HL-60/S4 (cell line): ENCODE measurements at regions not wholly inside any gene's neighbourhood (a gene's known extent, or its start where the extent isn't known, plus 50 kb on each side); places are given as distances from the start of the nearest gene placed in this dataset.

Source experiments
- in situ Hi-C: fragments of 300-500 bp; cut with MboI; formaldehyde crosslinking; loops from 2 replicates; pipeline ENCODE4 v1.14.3; 2022; ENCODE audit warnings: low sequenced_read_pairs

DNA sequence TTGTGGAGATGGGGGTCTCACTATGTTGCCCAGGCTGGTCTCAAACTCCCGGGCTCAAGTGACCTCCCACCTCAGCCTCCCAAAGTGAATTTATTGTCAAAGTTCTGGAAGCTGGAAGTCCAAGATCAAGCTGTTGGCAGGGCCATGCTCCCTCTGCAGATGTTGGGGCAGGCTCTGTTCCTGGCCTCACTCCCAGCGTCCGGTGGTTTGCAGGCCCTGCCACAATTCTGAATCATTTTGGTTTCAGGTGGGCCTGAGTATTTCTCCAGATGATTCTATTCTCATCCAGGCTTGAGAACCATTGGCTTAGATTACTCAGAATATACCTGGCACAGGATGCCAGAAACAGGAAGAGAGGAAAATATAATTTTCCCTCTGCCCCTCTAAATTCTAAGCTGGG lies 737.4 kb downstream of the TNS3 start:
- in situ Hi-C loops = no loop called here

DNA sequence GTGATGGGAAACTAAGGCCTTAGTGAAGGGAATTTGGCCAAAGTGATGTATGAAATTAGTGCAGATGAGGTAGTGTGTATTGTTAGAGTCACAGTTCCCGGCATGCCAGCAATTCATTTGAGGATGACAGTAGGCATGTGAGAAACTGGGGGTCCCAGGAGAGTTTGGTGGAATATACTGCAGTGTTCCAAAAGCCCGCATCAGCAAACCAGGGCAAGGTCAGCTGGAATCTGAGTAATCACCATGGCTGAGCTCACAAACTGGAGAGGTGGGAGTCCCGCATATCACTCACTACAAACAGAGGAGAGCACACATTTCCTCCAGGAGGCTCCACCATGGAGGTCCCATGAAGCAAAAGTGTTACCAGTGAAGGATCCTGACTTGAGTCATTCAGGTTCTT lies 740.7 kb downstream of the TNS3 start:
- in situ Hi-C loops = no loop called here

DNA sequence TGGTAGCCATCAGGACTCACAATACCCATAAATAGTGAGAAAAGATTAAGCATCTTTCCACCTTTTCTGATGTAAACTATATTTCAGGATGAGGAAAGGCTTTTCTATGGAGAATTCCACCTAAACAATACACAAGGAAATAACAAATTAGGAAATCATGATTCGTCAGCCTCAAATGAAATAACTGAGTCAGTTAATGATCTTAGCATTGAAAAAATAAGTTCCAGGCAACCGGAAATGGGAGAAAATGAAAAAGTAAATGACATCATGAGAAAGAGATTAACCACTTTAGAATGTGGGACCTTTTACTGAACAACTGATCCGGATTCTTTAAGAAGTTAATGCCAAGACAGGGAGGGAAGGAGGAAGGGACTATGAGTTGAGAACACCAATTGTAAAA lies 742.3 kb downstream of the TNS3 start:
- in situ Hi-C loops = no loop called here

DNA sequence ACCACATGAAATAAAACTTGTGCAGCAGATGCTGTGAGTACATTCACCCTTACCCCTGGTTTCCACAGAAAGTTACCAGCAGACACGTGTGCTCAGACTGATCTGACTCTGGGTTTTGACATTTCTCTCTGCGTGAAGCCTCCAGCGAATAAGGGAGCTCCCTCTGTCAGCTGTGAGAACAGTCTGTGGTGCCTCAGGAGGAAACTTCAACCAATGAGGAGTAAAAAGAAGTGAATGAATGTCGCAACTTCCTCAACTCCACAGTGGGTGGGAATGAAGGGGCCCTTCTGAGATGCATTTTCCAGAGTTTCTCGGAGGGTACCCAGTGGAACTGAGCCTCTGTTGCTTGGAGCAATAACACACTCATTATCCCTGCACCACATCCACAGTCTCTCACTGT lies 743.4 kb downstream of the TNS3 start:
- in situ Hi-C loops = no loop called here

DNA sequence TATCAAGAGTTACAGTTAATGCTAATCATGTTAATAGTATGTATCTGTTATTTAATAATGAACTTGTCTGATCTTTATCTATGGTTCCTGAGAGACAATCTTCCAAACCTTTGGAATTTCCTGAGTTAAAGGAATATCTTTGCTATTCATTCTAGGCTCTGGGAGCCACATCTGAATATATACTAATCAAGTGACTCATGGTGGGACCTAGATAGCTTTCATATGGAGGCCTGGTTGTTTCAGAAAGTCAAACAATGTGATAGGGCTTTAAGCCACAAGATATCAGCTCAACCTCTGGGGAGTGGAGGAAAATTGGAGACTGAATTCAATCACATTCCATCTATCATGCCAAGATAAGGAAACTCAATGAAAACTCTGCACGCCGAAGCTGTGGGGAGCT lies 746.4 kb downstream of the TNS3 start:
- in situ Hi-C loops = no loop called here

DNA sequence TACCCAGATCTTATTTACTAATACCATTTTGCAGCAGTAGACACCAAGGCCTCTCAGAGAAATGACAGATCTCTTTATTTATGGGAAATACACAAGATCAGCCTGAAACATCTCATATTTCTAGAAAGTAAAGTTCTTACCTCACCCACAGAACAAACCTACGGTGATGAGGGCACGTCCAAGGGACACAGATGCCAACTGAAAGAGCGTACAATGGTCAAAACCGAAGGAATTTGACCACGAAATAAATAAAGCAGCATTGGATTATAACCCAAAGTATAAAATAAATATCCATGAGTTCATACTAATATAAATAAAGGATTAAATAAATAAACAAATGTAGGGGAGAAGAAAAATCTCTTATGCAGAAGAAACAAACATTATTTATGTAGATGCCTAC lies 747.0 kb downstream of the TNS3 start:
- in situ Hi-C loops = no loop called here

DNA sequence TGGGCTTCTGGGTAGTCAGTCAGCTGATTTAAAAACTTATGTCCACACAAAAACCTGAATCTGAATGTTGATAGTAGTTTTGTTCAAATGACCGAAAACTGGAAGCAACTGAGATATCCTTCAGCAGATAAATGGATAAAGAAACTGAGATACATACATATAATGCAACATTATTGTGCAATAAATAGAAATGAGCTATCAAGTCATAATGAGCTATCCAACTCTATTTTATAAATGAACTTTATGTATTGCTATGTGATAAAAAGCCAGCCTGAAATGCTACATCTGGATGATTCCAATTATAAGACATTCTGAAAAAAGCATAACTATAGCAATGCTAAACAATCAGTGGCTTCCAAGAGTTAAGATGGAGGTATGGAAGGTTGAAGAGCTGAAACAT lies 748.7 kb downstream of the TNS3 start:
- in situ Hi-C loops = no loop called here

DNA sequence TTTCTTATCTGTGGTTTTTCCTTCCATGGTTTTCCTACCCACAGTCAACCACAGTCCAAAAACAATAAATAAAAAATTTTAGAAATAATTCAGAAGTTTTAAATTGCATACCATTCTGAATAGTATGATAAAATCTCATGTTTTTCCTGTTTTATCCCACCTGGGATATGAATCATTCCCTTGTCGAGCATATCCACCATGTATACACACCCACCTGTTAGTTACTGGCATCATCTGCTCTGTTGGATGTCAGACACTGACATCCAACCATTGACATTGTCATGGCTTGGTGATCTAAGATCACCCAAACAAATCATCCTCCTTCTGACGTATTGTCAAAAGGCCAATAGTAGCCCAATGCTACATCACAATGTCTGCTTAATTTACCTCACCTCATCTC lies 749.8 kb downstream of the TNS3 start:
- in situ Hi-C loops = no loop called here

DNA sequence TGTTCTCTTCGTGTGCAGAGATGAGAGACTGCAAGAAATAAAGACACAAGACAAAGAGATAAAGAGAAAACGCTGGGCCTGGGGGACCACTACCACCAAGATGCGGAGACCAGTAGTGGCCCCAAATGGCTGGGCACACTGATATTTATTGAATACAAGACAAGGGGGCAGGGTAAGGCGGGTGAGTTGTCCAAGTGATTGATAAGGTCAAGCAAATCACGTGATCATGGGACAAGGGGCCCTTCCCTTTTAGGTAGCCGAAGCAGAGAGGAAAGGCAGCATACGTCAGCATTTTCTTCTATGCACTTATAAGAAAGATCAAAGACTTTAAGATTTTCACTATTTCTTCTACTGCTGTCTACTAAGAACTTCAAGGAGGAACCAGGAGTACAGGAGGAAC lies 762.1 kb downstream of the TNS3 start:
- in situ Hi-C loops = no loop called here

DNA sequence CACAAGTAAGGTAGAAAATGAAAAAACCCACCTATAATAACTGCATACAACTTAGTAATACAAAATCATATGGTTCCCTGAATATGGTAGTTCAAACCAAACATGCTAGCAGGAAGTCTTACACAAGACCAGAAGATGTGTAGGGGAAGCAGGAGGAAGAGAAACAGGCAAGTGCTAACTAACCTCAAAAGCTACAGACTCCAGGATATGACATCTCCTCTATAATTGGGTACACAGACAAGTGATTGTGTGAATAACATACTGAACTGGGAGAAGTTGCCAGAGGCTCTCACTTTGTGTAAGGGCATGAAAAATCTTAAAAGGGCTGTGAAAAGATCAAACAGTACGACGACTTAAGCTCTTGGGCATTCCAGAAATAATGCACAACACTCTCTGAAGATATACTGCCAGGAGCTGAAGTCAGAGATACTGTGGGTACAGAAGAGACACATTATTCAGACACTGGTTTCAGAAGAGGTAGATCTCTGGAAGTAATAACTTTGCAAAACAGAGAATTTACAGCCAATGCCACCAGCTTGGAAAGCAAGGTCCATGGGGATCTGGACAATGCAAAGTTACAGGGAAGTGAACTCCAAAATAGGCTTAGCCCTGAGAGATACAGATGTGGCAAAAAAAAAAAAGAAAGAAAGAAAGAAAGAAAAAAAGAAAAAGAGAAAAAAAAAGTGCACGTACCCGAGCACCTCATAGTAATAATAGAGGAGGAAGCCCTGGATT lies 767.2 kb downstream of the TNS3 start:
- in situ Hi-C loops = no loop called here

DNA sequence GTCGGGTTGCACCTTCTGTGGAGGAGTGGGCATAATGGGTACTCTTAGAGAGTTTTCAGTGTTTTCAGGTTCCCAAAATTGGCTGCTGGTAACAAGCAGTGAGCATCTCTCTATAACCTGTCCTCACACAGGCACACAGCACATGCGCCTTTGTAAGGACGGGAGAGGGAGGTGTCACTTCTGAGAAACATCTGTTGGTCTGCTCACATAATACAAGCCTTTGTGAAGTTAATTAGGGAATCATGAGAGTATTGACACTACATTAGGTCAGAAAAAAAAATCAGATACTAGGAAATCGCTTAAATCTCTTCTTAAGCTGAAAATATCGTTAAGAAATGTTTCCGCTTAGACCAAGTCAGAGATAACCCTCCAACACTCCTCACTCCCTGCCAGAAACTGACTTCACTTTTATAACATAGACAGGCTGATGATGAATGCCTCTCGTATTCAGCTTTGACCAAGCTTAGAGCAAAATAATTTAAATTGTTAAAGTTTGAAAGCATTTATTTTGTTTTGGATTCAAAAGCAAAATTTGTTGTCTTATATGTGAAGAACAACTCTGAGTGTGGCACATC lies 769.7 kb downstream of the TNS3 start:
- in situ Hi-C loops = no loop called here

DNA sequence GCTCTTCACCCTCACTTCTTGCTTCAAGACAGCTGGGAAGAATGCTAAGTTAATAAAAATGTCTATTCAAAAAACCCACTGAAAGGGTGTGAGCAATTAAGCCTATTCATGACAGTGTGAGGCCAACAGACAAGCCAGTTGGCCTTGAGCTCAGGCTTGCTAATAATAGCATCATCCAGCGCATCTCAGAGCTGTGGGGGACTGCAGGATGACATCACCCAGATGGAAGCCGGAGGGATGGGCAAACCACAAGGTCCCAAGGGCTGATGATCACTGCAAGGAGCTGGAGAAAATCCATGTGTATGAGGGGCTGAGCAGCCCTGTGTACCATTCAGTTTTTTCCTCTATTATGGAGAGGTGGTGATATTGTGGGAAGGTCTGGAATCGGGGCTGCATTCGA lies 770.4 kb downstream of the TNS3 start:
- in situ Hi-C loops = no loop called here

DNA sequence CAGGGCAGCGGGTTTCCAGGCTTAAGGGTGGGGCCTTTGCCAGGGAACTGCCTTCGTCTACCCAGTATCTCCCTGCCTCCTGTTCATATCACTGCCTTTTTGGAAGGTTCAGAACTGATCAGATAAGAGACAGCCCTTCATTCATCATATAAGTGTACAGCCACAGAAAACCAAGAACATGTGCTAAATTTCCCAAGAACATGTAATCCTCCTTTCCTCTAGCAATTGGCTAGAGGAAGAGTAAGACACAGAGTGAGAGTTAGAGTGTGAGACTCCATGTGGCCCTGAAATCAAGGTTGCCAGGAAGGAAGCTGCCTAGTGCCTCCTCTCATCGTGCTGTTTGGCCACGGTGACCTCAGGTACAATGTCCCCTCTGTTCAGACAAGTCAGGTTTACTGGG lies 770.9 kb downstream of the TNS3 start:
- in situ Hi-C loops = no loop called here

DNA sequence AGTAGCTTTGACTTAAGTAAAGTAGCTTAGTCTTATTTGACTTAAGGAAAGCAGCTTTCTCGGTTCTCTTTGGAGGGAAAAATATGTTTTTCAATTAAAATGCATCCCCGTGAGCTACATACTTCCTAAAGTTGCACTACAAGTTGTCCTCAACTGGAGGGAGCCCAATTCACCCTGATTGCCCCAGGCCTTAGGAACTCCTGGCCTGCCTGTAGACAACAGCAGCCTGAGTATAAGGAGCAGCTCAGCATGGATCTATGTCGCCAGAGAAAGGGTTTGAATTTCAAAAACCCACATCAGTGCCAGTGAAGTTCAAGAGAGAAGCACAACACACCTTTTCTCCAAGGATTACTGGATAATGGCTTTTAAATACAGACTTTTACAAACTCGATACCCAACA lies 772.0 kb downstream of the TNS3 start:
- in situ Hi-C loops = no loop called here

DNA sequence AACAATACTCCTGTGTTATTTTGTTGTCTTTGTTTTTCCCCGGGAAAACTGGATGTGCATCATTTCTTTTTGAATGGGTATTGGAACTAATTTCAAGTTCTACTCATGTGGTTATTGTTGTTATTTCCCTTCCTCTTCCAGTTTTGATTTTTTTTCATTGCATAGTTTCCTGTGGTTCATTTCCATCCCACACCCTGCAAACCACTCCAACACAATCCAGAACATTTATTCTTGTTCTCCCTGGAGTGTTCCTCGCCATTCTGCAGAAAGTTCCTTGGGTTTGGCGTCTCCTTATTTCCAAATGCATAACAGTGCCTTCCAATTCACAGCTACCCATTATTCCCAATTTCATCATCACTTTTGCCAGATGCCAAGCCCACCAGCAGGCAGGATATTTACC lies 775.1 kb downstream of the TNS3 start:
- in situ Hi-C loops = no loop called here

DNA sequence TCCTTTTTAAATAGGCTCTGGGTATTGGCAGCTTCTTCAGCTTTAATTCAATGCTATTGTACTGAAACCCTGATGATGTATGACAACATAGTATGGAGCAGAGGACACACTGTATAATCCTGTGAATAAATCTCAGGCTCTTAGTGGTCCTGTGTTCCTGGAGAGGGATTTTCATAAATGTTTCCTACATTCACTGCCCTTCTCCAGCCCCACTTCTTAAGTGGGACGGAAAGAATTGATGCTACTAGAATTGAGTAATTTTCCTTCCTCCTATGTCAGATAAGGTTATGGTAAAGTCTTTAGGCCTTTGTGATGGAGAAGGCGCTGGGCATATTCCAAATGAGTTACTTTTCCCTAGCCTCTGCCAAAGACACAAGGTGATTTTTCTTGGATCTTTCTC lies 779.4 kb downstream of the TNS3 start:
- in situ Hi-C loops = no loop called here

DNA sequence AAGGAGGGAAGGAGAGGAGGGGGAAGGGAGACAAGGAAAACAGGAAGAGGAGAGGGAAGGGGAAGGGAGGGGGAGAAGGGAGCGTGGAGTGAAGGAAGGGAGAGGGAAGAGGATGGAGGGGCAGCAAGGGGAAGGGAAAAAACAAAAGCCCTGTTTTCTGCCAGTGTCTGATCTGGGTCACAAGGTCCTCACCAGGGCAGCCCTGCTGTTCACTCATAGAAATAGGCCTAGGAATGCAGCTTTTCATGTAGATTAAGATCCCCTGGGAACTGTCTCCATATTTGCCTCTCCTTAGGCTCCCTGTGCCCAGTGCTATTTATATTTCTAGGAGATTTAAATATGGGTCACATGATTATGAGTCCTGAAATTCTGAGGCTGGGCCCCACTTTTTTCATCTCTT lies 790.7 kb downstream of the TNS3 start:
- in situ Hi-C loops = no loop called here

DNA sequence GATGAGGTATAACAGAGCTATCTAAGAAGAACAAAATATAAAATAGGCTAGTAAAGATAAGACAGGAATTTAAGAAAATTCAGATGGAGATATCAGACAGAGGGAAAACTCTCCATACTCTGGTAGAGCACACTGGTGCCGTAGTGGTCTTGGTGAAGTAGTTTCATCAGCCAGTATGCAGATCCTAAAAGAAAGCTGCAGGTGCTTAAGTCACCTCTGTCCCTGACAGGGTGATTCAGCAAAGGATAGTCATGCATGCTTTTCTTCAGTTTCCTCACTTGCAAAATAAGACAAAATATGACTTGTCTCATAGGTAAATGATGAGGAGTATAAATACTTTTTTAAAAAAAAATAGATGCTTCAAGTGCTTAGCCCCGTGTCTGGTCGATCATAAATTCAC lies 794.9 kb downstream of the TNS3 start:
- in situ Hi-C loops = no loop called here

DNA sequence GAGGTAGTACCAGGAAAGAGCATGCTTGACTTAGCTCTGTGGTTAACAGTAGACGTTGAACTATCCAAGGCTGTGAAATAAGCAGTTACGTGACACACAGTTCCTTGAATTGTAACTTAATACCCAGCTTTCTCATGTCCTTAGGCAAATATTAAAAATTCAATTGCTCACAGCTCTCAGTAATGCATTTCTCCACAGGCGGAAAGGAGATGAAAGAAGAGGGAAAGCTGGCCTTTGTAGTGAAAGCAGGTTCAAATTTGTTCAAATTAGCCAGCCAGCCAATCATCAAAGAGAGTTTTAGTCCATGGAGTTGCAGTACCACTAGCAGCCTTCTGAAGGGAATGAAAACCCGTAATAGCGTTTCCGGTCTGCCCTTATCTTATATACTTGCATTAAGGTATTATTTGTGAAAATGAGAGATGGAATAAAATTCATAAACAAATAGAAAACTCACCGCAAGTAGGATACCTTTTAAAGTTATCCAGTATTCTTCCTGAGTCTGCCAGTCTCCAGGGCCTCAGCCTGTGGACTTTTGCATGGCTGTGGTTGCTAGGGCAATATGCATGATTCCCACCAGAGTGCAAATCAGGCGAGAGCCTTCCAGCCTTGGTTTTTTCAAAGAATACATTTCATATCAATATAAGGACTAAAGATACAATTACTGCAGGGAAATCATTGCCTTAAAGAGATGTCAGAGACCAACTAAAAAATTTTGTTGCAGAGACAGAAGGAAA lies 795.5 kb downstream of the TNS3 start:
- in situ Hi-C loops = no loop called here

DNA sequence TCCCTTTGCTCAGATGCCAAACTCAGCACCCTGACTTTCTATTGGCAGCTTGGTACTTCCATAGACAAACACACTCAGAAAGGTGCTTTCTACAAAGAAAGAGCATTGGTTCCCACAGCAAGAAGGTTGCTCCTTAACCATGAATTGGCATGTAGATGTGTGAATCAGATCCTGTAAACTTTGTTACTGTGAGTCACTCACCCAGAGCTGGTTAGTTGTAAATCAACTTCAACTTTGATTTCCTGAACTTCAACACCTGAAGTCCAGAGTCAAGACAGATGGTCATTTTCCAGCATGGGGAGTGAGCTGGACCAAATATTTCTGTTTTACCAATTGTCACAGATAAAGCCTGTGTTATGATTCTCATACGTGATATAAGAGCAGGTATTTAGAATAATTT lies 797.2 kb downstream of the TNS3 start:
- in situ Hi-C loops = no loop called here

DNA sequence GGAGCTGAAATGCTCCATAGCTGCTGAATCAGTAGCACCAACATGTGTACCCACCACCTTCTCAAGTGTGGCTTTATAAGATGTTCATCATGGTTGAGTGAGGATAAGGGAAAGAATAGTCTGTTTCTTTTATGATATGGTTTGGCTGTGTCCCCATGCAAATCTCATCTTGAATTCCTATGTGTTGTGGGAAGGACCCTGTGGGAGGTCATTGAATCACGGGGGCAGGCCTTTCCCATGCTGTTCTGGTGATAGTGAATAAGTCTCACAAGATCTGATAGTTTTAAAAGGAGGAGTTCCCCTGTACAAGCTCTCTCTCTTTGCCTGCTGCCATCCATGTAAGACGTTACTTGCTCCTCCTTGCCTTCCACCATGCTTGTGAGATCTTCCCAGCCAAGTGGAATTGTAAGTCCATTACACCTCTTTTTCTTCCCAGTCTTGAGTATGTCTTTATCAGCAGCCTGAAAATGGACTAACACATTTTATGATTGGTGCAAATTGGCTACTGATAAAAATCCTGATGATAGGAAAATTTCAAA lies 799.9 kb downstream of the TNS3 start:
- in situ Hi-C loops = no loop called here

DNA sequence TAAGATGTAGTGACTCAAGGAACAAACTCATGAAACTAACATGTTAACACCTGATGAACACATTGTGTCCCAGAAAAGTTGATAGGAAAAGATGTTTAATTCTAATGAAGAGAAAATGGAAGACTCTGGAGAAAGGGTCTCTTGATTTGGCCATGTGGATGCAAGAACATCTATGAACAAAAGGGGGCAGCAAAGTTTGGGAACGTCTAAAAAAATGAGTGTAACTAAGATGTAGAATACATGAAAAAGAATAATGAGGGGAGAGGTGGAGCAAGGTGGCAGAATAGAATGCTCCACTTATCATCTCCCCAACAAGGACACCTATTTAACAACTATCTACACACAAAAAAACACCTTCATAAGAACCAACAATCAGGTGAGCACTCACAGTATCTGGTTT lies 805.1 kb downstream of the TNS3 start:
- in situ Hi-C loops = no loop called here
